Liver (tissue), 8 donors: ENCODE measurements at regions not wholly inside any gene's neighbourhood (a gene's known extent, or its start where the extent isn't known, plus 50 kb on each side); places are given as distances from the start of the nearest gene placed in this dataset.

Source experiments
- DNase-seq: peaks from one replicate; pipeline ENCODE4 v3.0.0-alpha.2; 2017; ENCODE audit warnings: low spot score
- H3K27ac ChIP-seq, 2 donors: one replicate each; pipeline ENCODE4 v1.7.0; 2013; ENCODE audit warnings: inconsistent platforms in 2 of 2, low read length in 2 of 2, control low read depth in 1 of 2, low read depth in 1 of 2, mild to moderate bottlenecking in 1 of 2
- H3K27me3 ChIP-seq, 4 donors: one replicate each; pipeline versions ENCODE4 v1.6.1 to v1.7.0; 2013; ENCODE audit warnings: low read length in 3 of 4, inconsistent platforms in 1 of 4, mild to moderate bottlenecking in 1 of 4, moderate library complexity in 1 of 4; ENCODE audit not compliant: control insufficient read depth in 4 of 4, insufficient read depth in 4 of 4
- H3K36me3 ChIP-seq, 4 donors: one replicate each; pipeline versions ENCODE4 v1.6.1 to v1.7.0; 2013; ENCODE audit warnings: low read length in 3 of 4, mild to moderate bottlenecking in 3 of 4, low read depth in 1 of 4, moderate library complexity in 1 of 4; ENCODE audit not compliant: control insufficient read depth in 4 of 4, insufficient read depth in 3 of 4
- H3K4me1 ChIP-seq, 4 donors: one replicate each; pipeline versions ENCODE4 v1.6.1 to v1.7.0; 2013; ENCODE audit warnings: low read length in 3 of 4, mild to moderate bottlenecking in 3 of 4, moderate library complexity in 1 of 4; ENCODE audit not compliant: control insufficient read depth in 4 of 4, insufficient read depth in 4 of 4
- H3K4me3 ChIP-seq, 3 donors: one replicate each; pipeline versions ENCODE4 v1.6.1 to v1.7.0; 2013; ENCODE audit warnings: low read length in 3 of 3, control low read depth in 1 of 3, low read depth in 1 of 3, mild to moderate bottlenecking in 1 of 3
- H3K9ac ChIP-seq, 2 donors: one replicate each; pipeline ENCODE4 v1.7.0; 2013; ENCODE audit warnings: low read length in 2 of 2, mild to moderate bottlenecking in 2 of 2, moderate library complexity in 2 of 2, control low read depth in 1 of 2, low read depth in 1 of 2
- H3K9me3 ChIP-seq, 4 donors: one replicate each; pipeline versions ENCODE4 v1.6.1 to v1.7.0; 2013; ENCODE audit warnings: low read length in 3 of 4; ENCODE audit not compliant: control insufficient read depth in 4 of 4
- ATF3 ChIP-seq: IDR thresholded peaks from 2 replicates; pipeline ENCODE4 v1.6.1; 2016; ENCODE audit warnings: antibody characterized with exemption
- CTCF ChIP-seq: fragments of 150-350 bp; IDR thresholded peaks from 2 replicates; pipeline ENCODE4 v1.5.1; 2017; ENCODE audit warnings: improper control_type of control experiment, low read depth, low read length; ENCODE audit not compliant: missing input control
- EGR1 ChIP-seq, 2 donors: IDR thresholded peaks; 2 replicates each; pipeline ENCODE4 v1.6.1; 2016 to 2018; ENCODE audit warnings: antibody characterized with exemption in 2 of 2, low read depth in 2 of 2
- FOXA1 ChIP-seq: IDR thresholded peaks from 2 replicates; pipeline ENCODE4 v1.6.1; 2016; ENCODE audit warnings: antibody characterized with exemption
- FOXA2 ChIP-seq: IDR thresholded peaks from 2 replicates; pipeline ENCODE4 v1.6.1; 2016; ENCODE audit warnings: antibody characterized with exemption
- GABPA ChIP-seq, 2 donors: IDR thresholded peaks in 1 of 2; conservative IDR thresholded peaks in 1 of 2; 2 replicates each; pipeline ENCODE4 v1.6.1; 2016; ENCODE audit warnings: antibody characterized with exemption in 2 of 2, mild to moderate bottlenecking in 1 of 2, moderate library complexity in 1 of 2
- HNF4A ChIP-seq, 2 donors: conservative IDR thresholded peaks; 2 replicates each; pipeline ENCODE4 v1.6.1; 2016; ENCODE audit warnings: antibody characterized with exemption in 2 of 2, mild to moderate bottlenecking in 2 of 2
- HNF4G ChIP-seq: IDR thresholded peaks from 2 replicates; pipeline ENCODE4 v1.6.1; 2016; ENCODE audit warnings: antibody characterized with exemption
- JUND ChIP-seq, 2 donors: IDR thresholded peaks; 2 replicates each; pipeline ENCODE4 v1.6.1; 2016; ENCODE audit warnings: antibody characterized with exemption in 2 of 2
- MAX ChIP-seq: IDR thresholded peaks from 2 replicates; pipeline ENCODE4 v1.6.1; 2016; ENCODE audit warnings: antibody characterized with exemption
- NR2F2 ChIP-seq: IDR thresholded peaks from 2 replicates; pipeline ENCODE4 v1.6.1; 2016; ENCODE audit warnings: antibody characterized with exemption
- RAD21 ChIP-seq, 2 donors: IDR thresholded peaks; 2 replicates each; pipeline ENCODE4 v1.6.1; 2016; ENCODE audit warnings: antibody characterized with exemption in 2 of 2, mild to moderate bottlenecking in 2 of 2
- REST ChIP-seq: IDR thresholded peaks from 2 replicates; pipeline ENCODE4 v1.6.1; 2016; ENCODE audit warnings: antibody characterized with exemption, mild to moderate bottlenecking
- RXRA ChIP-seq, 2 donors: IDR thresholded peaks; 2 replicates each; pipeline ENCODE4 v1.6.1; 2017 to 2018; ENCODE audit warnings: antibody characterized with exemption in 2 of 2, mild to moderate bottlenecking in 1 of 2
- SP1 ChIP-seq: IDR thresholded peaks from 2 replicates; pipeline ENCODE4 v1.6.1; 2018; ENCODE audit warnings: antibody characterized with exemption, mild to moderate bottlenecking
- TAF1 ChIP-seq: conservative IDR thresholded peaks from 2 replicates; pipeline ENCODE4 v1.6.1; 2016; ENCODE audit warnings: antibody characterized with exemption, mild to moderate bottlenecking
- YY1 ChIP-seq: IDR thresholded peaks from 2 replicates; pipeline ENCODE4 v1.6.1; 2016; ENCODE audit warnings: antibody characterized with exemption, mild to moderate bottlenecking
- ZBTB33 ChIP-seq: IDR thresholded peaks from 2 replicates; pipeline ENCODE4 v1.6.1; 2016; ENCODE audit warnings: antibody characterized with exemption
- WGBS: extraction: QIAGEN DNeasy Blood & Tissue Kit; methylation state at CpG from one replicate; pipeline ENCODE4 v1.1.7; 2013; 5-methylcytosine and 5-hydroxymethylcytosine counted together
- donor health status: healthy.
- donor health status: healthy.
- donor health status: healthy.
- donor health status: healthy.
- donor health status: healthy.

GRCh38 chr10:89138755-89139490 is 68.2 kb downstream of the CH25H start:
- TF ChIP-seq MAX, result no peak
- TF ChIP-seq GABPA (IDR thresholded peaks at IDR 0.05 in 1 of 2, conservative IDR thresholded peaks at IDR 0.05 in 1 of 2), result no peak
- TF ChIP-seq HNF4A (conservative IDR thresholded peaks at IDR 0.05), result no peak
- no peak for TF ChIP-seq SP1
- no peak for TF ChIP-seq ZBTB33
- no peak for TF ChIP-seq REST
- TF ChIP-seq RAD21 (IDR thresholded peaks at IDR 0.05), result no peak
- TF ChIP-seq TAF1, result no peak
- TF ChIP-seq CTCF, result no peak
- no peak for TF ChIP-seq JUND (IDR thresholded peaks at IDR 0.05)
- TF ChIP-seq FOXA1, result no peak
- TF ChIP-seq YY1, result no peak
- TF ChIP-seq HNF4G, result no peak
- TF ChIP-seq RXRA (IDR thresholded peaks at IDR 0.05), result no peak
- TF ChIP-seq FOXA2, result no peak
- TF ChIP-seq EGR1 (IDR thresholded peaks at IDR 0.05; ENCODE audit: low read depth in 2 of 2), result no peak
- no peak for TF ChIP-seq NR2F2
- TF ChIP-seq ATF3, result no peak
- DNase-seq, result no peak
- Histone ChIP-seq H3K9ac (no peak overlapping the region), H3K4me1 (no peaks in the 10 kb centered on the region), H3K27me3 (no peaks in the 10 kb centered on the region), H3K9me3 (no peaks in the 10 kb centered on the region), H3K4me3 (no peak overlapping the region), H3K36me3 (no peaks in the 10 kb centered on the region), H3K27ac (no peak overlapping the region)
- WGBS, result 83% methylated on average over 1 of the region's 1 CpG
